NCI-H1048 (cell line): ENCODE measurements at regions not wholly inside any gene's neighbourhood (a gene's known extent, or its start where the extent isn't known, plus 50 kb on each side); places are given as distances from the start of the nearest gene placed in this dataset.

ENCODE experiments used
- DNase-seq: peaks from one replicate; lab custom pipeline; 2025; lab: John Stamatoyannopoulos, UW

DNA sequence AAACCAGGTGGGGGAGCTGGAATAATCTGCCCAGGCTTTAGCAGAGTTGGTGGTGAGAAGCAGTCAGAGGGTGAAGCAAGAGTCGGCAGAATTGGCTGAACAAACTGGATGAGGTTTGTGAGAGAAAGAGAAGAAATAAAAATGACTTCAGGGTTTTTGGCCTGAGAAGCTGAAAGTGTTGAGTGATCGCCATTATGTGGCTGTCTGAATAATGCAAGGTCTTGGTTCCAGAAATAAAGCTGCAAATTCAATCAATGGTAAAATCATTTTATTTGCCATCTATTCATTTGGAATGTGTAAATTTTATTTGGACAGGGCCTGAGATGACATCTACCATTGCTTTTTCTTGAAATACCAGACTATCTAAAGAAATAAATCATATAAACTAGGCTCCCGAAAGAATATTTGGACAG is 50.4 kb upstream of the DAB2 start:
- no peak for DNase-seq
